Immature natural killer cell (primary cell): ENCODE measurements at regions not wholly inside any gene's neighbourhood (a gene's known extent, or its start where the extent isn't known, plus 50 kb on each side); places are given as distances from the start of the nearest gene placed in this dataset.
A peak's percentile ranks its signal among the peaks of the same experiment; 100 is the strongest.

ENCODE experiments used
- DNase-seq, 3 donors: peaks; one replicate each; pipeline ENCODE4 v3.0.0; 2022; ENCODE audit warnings: mixed read lengths in 1 of 3
- H3K27ac Mint-ChIP-seq, 6 donors: one replicate each; pipeline ENCODE4 v1.8.0; 2020; ENCODE audit warnings: mixed read lengths in 6 of 6, mild to moderate bottlenecking in 5 of 6, inconsistent platforms in 4 of 6, moderate library complexity in 3 of 6
- H3K27me3 Mint-ChIP-seq, 3 donors: one replicate each; pipeline ENCODE4 v1.8.0; 2020 to 2021; ENCODE audit warnings: low read depth in 3 of 3, mild to moderate bottlenecking in 3 of 3, mixed read lengths in 3 of 3, moderate library complexity in 3 of 3, inconsistent platforms in 1 of 3
- H3K36me3 Mint-ChIP-seq, 3 donors: one replicate each; pipeline ENCODE4 v1.8.0; 2020; ENCODE audit warnings: mixed read lengths in 3 of 3, inconsistent platforms in 2 of 3, mild to moderate bottlenecking in 2 of 3
- H3K4me1 Mint-ChIP-seq, 2 donors: one replicate each; pipeline ENCODE4 v1.8.0; 2020; ENCODE audit warnings: inconsistent platforms in 2 of 2, mild to moderate bottlenecking in 2 of 2, mixed read lengths in 2 of 2, moderate library complexity in 1 of 2
- H3K4me3 Mint-ChIP-seq, 5 donors: one replicate each; pipeline ENCODE4 v1.8.0; 2020; ENCODE audit warnings: mild to moderate bottlenecking in 5 of 5, mixed read lengths in 5 of 5, inconsistent platforms in 3 of 5, moderate library complexity in 3 of 5
- H3K9me3 Mint-ChIP-seq, 6 donors: one replicate each; pipeline ENCODE4 v1.8.0; 2020; ENCODE audit warnings: mild to moderate bottlenecking in 6 of 6, mixed read lengths in 6 of 6, inconsistent platforms in 4 of 6, moderate library complexity in 3 of 6

- Mint-ChIP-seq H3K27me3 (peaks cover 0 to 2% (median 0%) of the 10 kb centered on the region in 3 donors), H3K4me1 (no peaks in the 10 kb centered on the region), H3K36me3 (no peaks in the 10 kb centered on the region), H3K9me3 (peaks cover 0 to 1% (median 0%) of the 10 kb centered on the region in 6 donors), H3K4me3 (no peak overlapping the region), H3K27ac (no peak overlapping the region)
- DNase-seq = no peak
Measured at GRCh38 chr9:3600672-3601071, 74.9 kb upstream of the RFX3 start.

DNA sequence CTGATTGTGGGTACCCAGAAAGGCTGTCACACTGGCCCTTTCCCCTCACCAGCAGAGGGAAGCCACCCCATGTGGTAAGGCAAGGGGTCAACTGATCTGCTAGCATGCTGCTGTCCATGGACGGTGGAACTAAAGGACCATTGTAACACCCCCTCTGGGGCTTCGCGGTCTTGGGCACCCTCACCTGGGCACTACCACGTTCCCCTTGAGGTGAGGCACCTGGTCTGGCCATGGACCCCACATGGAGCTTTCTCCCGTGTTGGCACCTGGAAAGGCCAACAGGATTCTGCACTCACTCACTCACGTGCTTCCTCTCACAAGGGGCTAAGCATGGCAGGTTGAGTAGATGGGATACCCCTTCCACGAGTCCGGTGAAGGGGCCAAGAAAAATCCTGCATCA, 72.0 kb upstream of the RFX3 start:
- H3K4me3 Mint-ChIP-seq = no peak overlapping the region
- no peak overlapping the region for H3K27ac Mint-ChIP-seq
- no peaks in the 10 kb centered on the region for H3K4me1 Mint-ChIP-seq
- peaks cover 0 to 3% (median 0%) of the 10 kb centered on the region in 3 donors for H3K36me3 Mint-ChIP-seq
- H3K27me3 Mint-ChIP-seq = peaks cover 0 to 2% (median 1%) of the 10 kb centered on the region in 3 donors
- peaks cover 0 to 1% (median 0%) of the 10 kb centered on the region in 6 donors for H3K9me3 Mint-ChIP-seq
- DNase-seq = no peak

DNA sequence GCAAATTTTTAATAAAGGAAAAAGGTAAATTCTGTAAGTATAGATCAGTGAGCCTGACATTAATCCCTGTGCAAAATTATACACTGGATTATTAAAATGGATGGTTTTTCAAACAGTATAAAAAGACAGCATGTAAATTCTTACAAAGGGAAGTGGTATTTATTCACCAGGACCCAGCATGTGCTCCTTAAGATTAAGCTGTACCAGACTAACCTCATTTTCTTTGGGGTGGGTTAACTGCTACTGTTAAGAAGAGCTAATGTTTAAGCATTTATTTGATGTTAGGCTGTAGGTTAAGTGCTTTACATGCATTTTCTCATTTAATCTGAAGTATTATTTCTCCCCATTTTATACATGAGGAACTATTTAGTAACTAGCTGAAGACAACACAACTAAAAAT, 60.3 kb upstream of the RFX3 start:
- no peak for DNase-seq
- peaks cover 20 to 43% (median 22%) of the 10 kb centered on the region in 3 donors for H3K36me3 Mint-ChIP-seq
- H3K4me1 Mint-ChIP-seq = peaks cover 0 to 12% of the 10 kb centered on the region in 2 donors
- H3K9me3 Mint-ChIP-seq = peaks cover 14 to 58% (median 32%) of the 10 kb centered on the region in 6 donors
- H3K27me3 Mint-ChIP-seq = peaks cover 0 to 2% (median 2%) of the 10 kb centered on the region in 3 donors
- H3K4me3 Mint-ChIP-seq = no peak overlapping the region
- H3K27ac Mint-ChIP-seq = peak overlapping the region in 1 of 6 donors; percentile 86

GRCh38 chr9:3585606-3586005, 59.8 kb upstream of the RFX3 start:
- Mint-ChIP-seq H3K4me3 (peak overlapping the region in 2 of 5 donors; percentile 2 to 12), H3K27me3 (peaks cover 0 to 2% (median 2%) of the 10 kb centered on the region in 3 donors), H3K4me1 (peaks cover 0 to 12% of the 10 kb centered on the region in 2 donors), H3K36me3 (peaks cover 19 to 39% (median 20%) of the 10 kb centered on the region in 3 donors), H3K9me3 (peaks cover 17 to 58% (median 34%) of the 10 kb centered on the region in 6 donors), H3K27ac (peak overlapping the region in 2 of 6 donors; percentile 48 to 86)
- DNase-seq = no peak

DNA sequence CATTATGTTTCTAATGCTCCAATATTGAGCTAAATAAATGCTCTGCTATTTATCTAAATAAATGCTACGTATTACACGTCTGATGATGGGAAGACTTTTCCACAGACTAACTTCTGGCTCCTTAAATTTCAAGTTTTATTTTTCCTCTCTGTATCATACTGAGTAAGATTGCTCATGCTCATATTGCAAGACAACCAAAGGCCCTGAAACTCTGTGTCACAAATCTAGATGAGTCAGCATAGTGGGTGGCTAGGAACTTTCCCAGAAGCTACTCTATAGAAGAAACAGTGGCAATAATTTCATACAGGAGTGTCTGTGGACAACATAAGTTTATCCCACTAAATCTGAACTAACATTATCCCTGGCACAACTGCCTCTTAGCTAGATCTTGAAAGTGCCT, 53.0 kb upstream of the RFX3 start:
- Mint-ChIP-seq H3K27ac (no peak overlapping the region), H3K27me3 (peaks cover 0 to 2% (median 0%) of the 10 kb centered on the region in 3 donors), H3K36me3 (peaks cover 15 to 34% (median 28%) of the 10 kb centered on the region in 3 donors), H3K9me3 (peaks cover 25 to 46% (median 38%) of the 10 kb centered on the region in 6 donors), H3K4me1 (no peaks in the 10 kb centered on the region), H3K4me3 (no peak overlapping the region)
- no peak for DNase-seq

GRCh38 chr9:3576328-3576727, 50.5 kb upstream of the RFX3 start:
- Mint-ChIP-seq H3K27ac (no peak overlapping the region), H3K9me3 (peaks cover 12 to 24% (median 21%) of the 10 kb centered on the region in 6 donors), H3K4me1 (no peaks in the 10 kb centered on the region), H3K36me3 (peaks cover 15 to 21% (median 17%) of the 10 kb centered on the region in 3 donors), H3K27me3 (no peaks in the 10 kb centered on the region), H3K4me3 (peak overlapping the region in 1 of 5 donors; percentile 38)
- no peak for DNase-seq

GRCh38 chr9:3575821-3576220, 50.0 kb upstream of the RFX3 start:
- Mint-ChIP-seq H3K27ac (no peak overlapping the region), H3K27me3 (no peaks in the 10 kb centered on the region), H3K4me1 (no peaks in the 10 kb centered on the region), H3K4me3 (no peak overlapping the region), H3K9me3 (peaks cover 7 to 19% (median 17%) of the 10 kb centered on the region in 6 donors), H3K36me3 (peaks cover 14 to 20% (median 17%) of the 10 kb centered on the region in 3 donors)
- DNase-seq = no peak
